ENCODE measurements at regions not wholly inside any gene's neighbourhood (a gene's known extent, or its start where the extent isn't known, plus 50 kb on each side); places are given as distances from the start of the nearest gene placed in this dataset.
A peak's percentile ranks its signal among the peaks of the same experiment; 100 is the strongest.
"Not testable (repeated sequence)": the region's sequence is repeated elsewhere in the genome, so short reads cannot be mapped to it uniquely, and the experiment has no call there.

- no peaks in the 10 kb centered on the region for H3K36me3 ChIP-seq (ENCODE audit: control insufficient read depth, insufficient read depth, low read length, severe bottlenecking)
- H3K4me1 ChIP-seq (ENCODE audit: control insufficient read depth, insufficient read depth, low read length) = no peaks in the 10 kb centered on the region
- no peak overlapping the region for H3K9ac ChIP-seq (ENCODE audit: low read length)
- DNase-seq (ENCODE audit: low read depth) = peak; percentile 66
- no peaks in the 10 kb centered on the region for H3K27me3 ChIP-seq (replicated peaks; ENCODE audit: control insufficient read depth, insufficient read depth, low read length)
- H3K9me3 ChIP-seq (ENCODE audit: control insufficient read depth, low read length) = no peaks in the 10 kb centered on the region
- no peak overlapping the region for H3K4me3 ChIP-seq (ENCODE audit: low read length)
Observed at GRCh38 chr12:82627799-82628198, 58.9 kb upstream of the TMTC2 start.

GRCh38 chr12:82634495-82635258 lies 52.0 kb upstream of the TMTC2 start:
- H3K9me3 ChIP-seq (ENCODE audit: control insufficient read depth, low read length); H3K9ac ChIP-seq (ENCODE audit: low read length); H3K27me3 ChIP-seq (replicated peaks; ENCODE audit: control insufficient read depth, insufficient read depth, low read length); H3K36me3 ChIP-seq (ENCODE audit: control insufficient read depth, insufficient read depth, low read length, severe bottlenecking); DNase-seq (ENCODE audit: low read depth); H3K4me3 ChIP-seq (ENCODE audit: low read length); H3K4me1 ChIP-seq (ENCODE audit: control insufficient read depth, insufficient read depth, low read length): not testable (repeated sequence)

GRCh38 chr12:82635263-82635662 lies 51.4 kb upstream of the TMTC2 start:
- Histone ChIP-seq H3K4me3 (ENCODE audit: low read length) (no peak overlapping the region), H3K36me3 (ENCODE audit: control insufficient read depth, insufficient read depth, low read length, severe bottlenecking) (no peaks in the 10 kb centered on the region), H3K9me3 (ENCODE audit: control insufficient read depth, low read length) (no peaks in the 10 kb centered on the region), H3K27me3 (replicated peaks; ENCODE audit: control insufficient read depth, insufficient read depth, low read length) (no peaks in the 10 kb centered on the region), H3K4me1 (ENCODE audit: control insufficient read depth, insufficient read depth, low read length) (no peaks in the 10 kb centered on the region), H3K9ac (ENCODE audit: low read length) (no peak overlapping the region)
- DNase-seq (ENCODE audit: low read depth) = no peak
